Esophagus muscularis mucosa (tissue), 3 donors: ENCODE measurements at regions not wholly inside any gene's neighbourhood (a gene's known extent, or its start where the extent isn't known, plus 50 kb on each side); places are given as distances from the start of the nearest gene placed in this dataset.
"Not testable (repeated sequence)": the region's sequence is repeated elsewhere in the genome, so short reads cannot be mapped to it uniquely, and the experiment has no call there.

Experiments used
- CTCF ChIP-seq, 3 experiments: fragments of 200-600 bp in 2 of 3; fragments of 450-650 bp in 1 of 3; sonication (generic) in 2 of 3; IDR thresholded peaks; one replicate each; pipeline ENCODE4 v1.5.1; 2017 to 2019; ENCODE audit warnings: antibody characterized with exemption in 3 of 3, mild to moderate bottlenecking in 2 of 3, moderate library complexity in 1 of 3
- POLR2AphosphoS5 ChIP-seq, 2 donors: sonication (generic); formaldehyde crosslinking; IDR thresholded peaks; one replicate each; pipeline ENCODE4 v1.6.1; 2017; ENCODE audit warnings: antibody characterized with exemption in 2 of 2

GRCh38 chr21:9697751-9698150, 823.6 kb upstream of the TPTE start:
- not testable (repeated sequence) for TF ChIP-seq CTCF, POLR2AphosphoS5 (IDR thresholded peaks at IDR 0.05)
